ENCODE measurements at regions not wholly inside any gene's neighbourhood (a gene's known extent, or its start where the extent isn't known, plus 50 kb on each side); places are given as distances from the start of the nearest gene placed in this dataset.

- TF ChIP-seq POLR2A (IDR thresholded peaks at IDR 0.05; ENCODE audit: low read depth, low read length): no peak
- no peak for TF ChIP-seq TAF1 (IDR thresholded peaks at IDR 0.05; ENCODE audit: borderline replicate concordance, low read depth, low read length)
- TF ChIP-seq POLR2AphosphoS5 (IDR thresholded peaks at IDR 0.05; ENCODE audit: low read depth, low read length): no peak
Observed at GRCh38 chr10:4008676-4009382, 223.8 kb upstream of the KLF6 start.

Measured in GM12892 (cell line).